ENCODE measurements at regions not wholly inside any gene's neighbourhood (a gene's known extent, or its start where the extent isn't known, plus 50 kb on each side); places are given as distances from the start of the nearest gene placed in this dataset.

DNA sequence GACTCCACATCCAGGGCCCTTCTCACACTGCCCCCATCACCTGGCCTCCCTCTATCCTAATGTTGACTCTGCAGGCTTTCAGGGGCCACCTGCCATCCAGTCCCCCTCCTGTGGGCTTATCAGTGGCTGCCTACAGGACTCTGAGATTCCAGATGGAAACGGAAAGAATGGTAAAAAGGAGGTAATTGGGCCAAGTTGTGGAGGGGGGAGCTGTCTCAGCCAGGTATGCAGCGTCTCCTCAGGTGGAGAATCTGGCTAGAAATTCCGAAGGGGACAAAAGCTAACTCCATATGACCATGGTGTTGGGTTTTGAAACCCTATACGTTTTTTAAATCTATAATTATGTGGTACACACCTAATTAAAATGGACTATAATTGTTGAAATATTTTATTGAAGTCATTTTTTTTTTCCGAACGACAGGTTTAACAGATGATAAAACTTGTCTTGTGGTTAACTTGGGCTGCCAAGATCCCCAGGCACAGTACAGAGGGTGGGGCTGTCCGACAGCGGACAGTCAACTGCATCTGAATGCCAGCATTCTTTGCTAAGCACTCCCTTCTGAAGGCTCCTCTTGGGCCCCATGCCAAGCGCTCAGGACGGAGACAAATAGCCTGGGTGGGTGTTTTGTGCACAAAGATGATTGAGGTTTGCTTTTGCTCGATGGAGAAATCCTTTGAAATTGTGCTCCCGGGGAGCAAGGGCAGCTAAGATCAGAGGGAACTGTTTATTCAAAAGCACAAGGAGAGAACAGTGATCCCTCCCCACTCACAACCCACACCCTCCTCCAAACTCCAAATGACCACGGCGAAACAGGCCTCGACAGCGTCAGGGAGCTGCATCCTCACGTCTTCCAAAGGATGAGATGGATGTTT lies 365.6 kb downstream of the BCL11B start:
- H3K9ac ChIP-seq (ENCODE audit: low read depth, low read length) = no peak overlapping the region
- ChIA-PET POLR2A (ENCODE audit: unreplicated experiment) (no interaction called here), CTCF (no interaction called here)
- WGBS, 2 experiments (ENCODE audit: extremely low coverage in 2 of 2, insufficient read length in 1 of 2) = 25% methylated on average over 2 of the region's 17 CpGs; no CpG with 5 or more reads in 1 of the 2 experiments
- TF ChIP-seq, protein P1, sequence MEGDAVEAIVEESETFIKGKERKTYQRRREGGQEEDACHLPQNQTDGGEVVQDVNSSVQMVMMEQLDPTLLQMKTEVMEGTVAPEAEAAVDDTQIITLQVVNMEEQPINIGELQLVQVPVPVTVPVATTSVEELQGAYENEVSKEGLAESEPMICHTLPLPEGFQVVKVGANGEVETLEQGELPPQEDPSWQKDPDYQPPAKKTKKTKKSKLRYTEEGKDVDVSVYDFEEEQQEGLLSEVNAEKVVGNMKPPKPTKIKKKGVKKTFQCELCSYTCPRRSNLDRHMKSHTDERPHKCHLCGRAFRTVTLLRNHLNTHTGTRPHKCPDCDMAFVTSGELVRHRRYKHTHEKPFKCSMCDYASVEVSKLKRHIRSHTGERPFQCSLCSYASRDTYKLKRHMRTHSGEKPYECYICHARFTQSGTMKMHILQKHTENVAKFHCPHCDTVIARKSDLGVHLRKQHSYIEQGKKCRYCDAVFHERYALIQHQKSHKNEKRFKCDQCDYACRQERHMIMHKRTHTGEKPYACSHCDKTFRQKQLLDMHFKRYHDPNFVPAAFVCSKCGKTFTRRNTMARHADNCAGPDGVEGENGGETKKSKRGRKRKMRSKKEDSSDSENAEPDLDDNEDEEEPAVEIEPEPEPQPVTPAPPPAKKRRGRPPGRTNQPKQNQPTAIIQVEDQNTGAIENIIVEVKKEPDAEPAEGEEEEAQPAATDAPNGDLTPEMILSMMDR (conservative IDR thresholded peaks at IDR 0.05; ENCODE audit: low read depth, low read length) = no peak
- TF ChIP-seq CEBPB (IDR thresholded peaks at IDR 0.05; ENCODE audit: low read depth, low read length) (no peak), RCOR1 (IDR thresholded peaks at IDR 0.05; ENCODE audit: insufficient replicate concordance, low read length) (no peak), FOS (IDR thresholded peaks at IDR 0.05; ENCODE audit: low read depth, low read length) (no peak)
- no peak overlapping the region for H3K27ac ChIP-seq (ENCODE audit: insufficient read depth, low read length)
- H2AK5ac ChIP-seq (ENCODE audit: low read depth, low read length) = no peak overlapping the region
- H2BK20ac ChIP-seq (ENCODE audit: low read depth, low read length) = no peak overlapping the region
- H3K4me1 ChIP-seq (ENCODE audit: control insufficient read depth, insufficient read depth, low read length) = no peaks in the 10 kb centered on the region
- H4K91ac ChIP-seq (ENCODE audit: insufficient read depth, low read depth, low read length) = no peak overlapping the region
- H4K20me1 ChIP-seq (ENCODE audit: insufficient read depth, low read length) = no peaks in the 10 kb centered on the region
- in situ Hi-C loops (cut with MboI; ENCODE audit: low sequenced_read_pairs) = no loop called here
- no peak overlapping the region for H3K23ac ChIP-seq (ENCODE audit: low read depth, low read length)
- no peak overlapping the region for H2AK9ac ChIP-seq (replicated peaks; ENCODE audit: low read depth, low read length, poor library complexity)
- no peak overlapping the region for H3K4me2 ChIP-seq (ENCODE audit: low read depth, low read length)
- H3K4me3 ChIP-seq (ENCODE audit: insufficient read depth, low read depth, low read length) = no peak overlapping the region
- no peak overlapping the region for H2AFZ ChIP-seq (replicated peaks; ENCODE audit: low read length, poor library complexity)
- dilution Hi-C loops (cut with HindIII; ENCODE audit: low sequenced_read_pairs, unreplicated experiment) = no loop called here
- H3K9me3 ChIP-seq (ENCODE audit: control insufficient read depth, insufficient read depth, low read length) = peaks cover 38% of the 10 kb centered on the region
- no peaks in the 10 kb centered on the region for H3K9me1 ChIP-seq (ENCODE audit: insufficient read depth, low read length)
- H2BK5ac ChIP-seq (ENCODE audit: low read depth, low read length, poor library complexity, severe bottlenecking) = no peak overlapping the region
- no peak overlapping the region for H4K5ac ChIP-seq (ENCODE audit: low read depth, low read length)
- DNase-seq (no peak), ATAC-seq (ENCODE audit: low read depth) (no peak)
- no peaks in the 10 kb centered on the region for H3K27me3 ChIP-seq (ENCODE audit: control insufficient read depth, insufficient read depth, low read length)
- no peak overlapping the region for H3K4ac ChIP-seq (ENCODE audit: low read depth, low read length)
- H2BK15ac ChIP-seq (ENCODE audit: low read depth, low read length) = no peak overlapping the region
- intact Hi-C loops (cut with micrococcal nuclease) = no loop called here
- H3K36me3 ChIP-seq (ENCODE audit: control insufficient read depth, insufficient read depth, low read length) = no peaks in the 10 kb centered on the region
- no peak overlapping the region for H2BK120ac ChIP-seq (ENCODE audit: low read depth, low read length)
- no peak overlapping the region for H3K14ac ChIP-seq (replicated peaks; ENCODE audit: low read depth, low read length)
- no TSS peak for BruUV-seq (replicated peaks)
- H3K79me1 ChIP-seq (ENCODE audit: low read depth in 1 of 2, low read length in 2 of 2) = no peaks in the 10 kb centered on the region
- H3K18ac ChIP-seq (ENCODE audit: low read depth, low read length) = no peak overlapping the region
- no peak overlapping the region for H4K8ac ChIP-seq (ENCODE audit: low read depth in 2 of 2, low read length in 2 of 2)
- no peak overlapping the region for H3K56ac ChIP-seq (ENCODE audit: extremely low read depth, insufficient read depth, low read length)

Measured in IMR-90 (cell line).